ENCODE measurements at regions not wholly inside any gene's neighbourhood (a gene's known extent, or its start where the extent isn't known, plus 50 kb on each side); places are given as distances from the start of the nearest gene placed in this dataset.

DNA sequence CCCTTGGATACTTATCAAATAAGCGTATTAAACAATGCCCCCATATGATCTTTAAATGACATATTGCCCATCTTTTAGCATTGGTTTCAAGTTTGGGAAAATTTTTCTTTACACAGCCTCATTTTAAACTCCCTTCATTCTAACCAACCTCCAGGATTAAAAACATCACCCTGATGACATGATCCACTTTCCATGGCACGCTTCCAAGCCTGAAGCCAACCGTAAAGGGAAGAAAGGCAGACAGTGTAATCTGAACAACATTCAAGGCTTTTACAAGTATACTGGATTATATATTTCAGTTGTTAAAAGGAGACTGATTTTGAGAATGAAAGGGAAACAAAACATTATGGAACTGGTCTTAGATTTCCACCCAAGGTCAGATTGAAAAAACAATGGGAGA is 1721.9 kb downstream of the OLFM4 start:
- no peak overlapping the region for H3K4me3 ChIP-seq
- WGBS, 2 donors, result 49 to 55% methylated on average over 3 of the region's 3 CpGs
- no peaks in the 10 kb centered on the region for H3K27me3 ChIP-seq
- H3K27ac ChIP-seq, result no peak overlapping the region
- ATAC-seq (no peak), DNase-seq (peak in 1 of 4 donors; percentile 11)
- no peaks in the 10 kb centered on the region for H3K4me1 ChIP-seq
- H3K36me3 ChIP-seq (replicated peaks in 1 of 2; ENCODE audit: insufficient read depth in 1 of 2, low read depth in 2 of 2), result no peaks in the 10 kb centered on the region
- intact Hi-C loops (cut with DNase I), result no loop called here
- TF ChIP-seq, protein P1, sequence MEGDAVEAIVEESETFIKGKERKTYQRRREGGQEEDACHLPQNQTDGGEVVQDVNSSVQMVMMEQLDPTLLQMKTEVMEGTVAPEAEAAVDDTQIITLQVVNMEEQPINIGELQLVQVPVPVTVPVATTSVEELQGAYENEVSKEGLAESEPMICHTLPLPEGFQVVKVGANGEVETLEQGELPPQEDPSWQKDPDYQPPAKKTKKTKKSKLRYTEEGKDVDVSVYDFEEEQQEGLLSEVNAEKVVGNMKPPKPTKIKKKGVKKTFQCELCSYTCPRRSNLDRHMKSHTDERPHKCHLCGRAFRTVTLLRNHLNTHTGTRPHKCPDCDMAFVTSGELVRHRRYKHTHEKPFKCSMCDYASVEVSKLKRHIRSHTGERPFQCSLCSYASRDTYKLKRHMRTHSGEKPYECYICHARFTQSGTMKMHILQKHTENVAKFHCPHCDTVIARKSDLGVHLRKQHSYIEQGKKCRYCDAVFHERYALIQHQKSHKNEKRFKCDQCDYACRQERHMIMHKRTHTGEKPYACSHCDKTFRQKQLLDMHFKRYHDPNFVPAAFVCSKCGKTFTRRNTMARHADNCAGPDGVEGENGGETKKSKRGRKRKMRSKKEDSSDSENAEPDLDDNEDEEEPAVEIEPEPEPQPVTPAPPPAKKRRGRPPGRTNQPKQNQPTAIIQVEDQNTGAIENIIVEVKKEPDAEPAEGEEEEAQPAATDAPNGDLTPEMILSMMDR (IDR thresholded peaks at IDR 0.05), result no peak
- TF ChIP-seq POLR2A (IDR thresholded peaks at IDR 0.05), result no peak
- H3K9me3 ChIP-seq, result no peaks in the 10 kb centered on the region

DNA sequence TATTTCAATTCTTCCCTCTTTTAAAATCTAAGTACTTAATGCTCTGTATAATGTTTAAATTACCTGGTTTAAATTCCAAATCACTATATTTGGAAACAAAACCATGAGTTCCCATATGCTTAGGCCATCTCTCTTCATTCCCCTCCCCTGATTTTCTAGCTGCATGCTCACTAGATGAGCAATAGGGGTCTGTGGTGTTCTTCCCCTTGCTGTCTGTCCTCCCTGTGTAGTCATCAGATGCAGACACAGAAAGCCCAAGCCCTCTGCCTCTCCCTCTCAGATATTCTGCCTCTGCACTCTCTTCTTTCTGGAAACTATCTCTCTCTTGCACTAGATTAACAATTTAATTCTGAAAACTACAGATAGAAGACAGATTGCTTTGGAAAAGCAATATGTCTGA is 1730.2 kb downstream of the OLFM4 start:
- Histone ChIP-seq H3K4me3 (no peak overlapping the region), H3K27me3 (no peaks in the 10 kb centered on the region), H3K36me3 (replicated peaks in 1 of 2; ENCODE audit: insufficient read depth in 1 of 2, low read depth in 2 of 2) (no peaks in the 10 kb centered on the region), H3K4me1 (no peaks in the 10 kb centered on the region), H3K27ac (no peak overlapping the region), H3K9me3 (no peaks in the 10 kb centered on the region)
- DNase-seq, result no peak
- TF ChIP-seq POLR2A (IDR thresholded peaks at IDR 0.05), result no peak
- TF ChIP-seq, protein P1 (IDR thresholded peaks at IDR 0.05), result no peak
- no peak for ATAC-seq
- intact Hi-C loops (cut with DNase I), result no loop called here

DNA sequence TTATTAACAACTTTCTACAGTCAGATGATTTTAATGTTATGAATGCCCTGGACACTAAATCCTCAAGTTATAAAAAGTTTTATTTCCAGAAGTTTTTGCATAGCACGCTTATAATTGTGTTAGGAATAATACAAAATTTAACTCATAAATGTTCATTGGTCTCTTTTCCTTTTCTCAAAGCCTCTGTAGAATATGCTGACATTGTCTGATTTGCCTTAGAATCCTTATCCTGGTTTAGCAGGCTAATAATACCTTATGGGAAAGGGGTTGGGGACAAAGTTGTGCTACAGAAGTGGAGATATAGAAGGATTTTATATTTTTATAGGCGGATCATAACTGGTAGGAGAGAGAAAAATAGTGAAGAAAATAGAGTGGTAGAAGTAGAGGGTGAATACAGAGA is 1739.6 kb downstream of the OLFM4 start:
- H3K4me3 ChIP-seq, result no peak overlapping the region
- no peak for ATAC-seq
- intact Hi-C loops (cut with DNase I), result no loop called here
- H3K27me3 ChIP-seq, result no peaks in the 10 kb centered on the region
- no peaks in the 10 kb centered on the region for H3K36me3 ChIP-seq (replicated peaks in 1 of 2; ENCODE audit: insufficient read depth in 1 of 2, low read depth in 2 of 2)
- TF ChIP-seq, protein P1 (IDR thresholded peaks at IDR 0.05), result no peak
- no peak for TF ChIP-seq POLR2A (IDR thresholded peaks at IDR 0.05)
- DNase-seq, result no peak
- no peaks in the 10 kb centered on the region for H3K9me3 ChIP-seq
- WGBS, 2 donors, result 44 to 61% methylated on average over 2 of the region's 2 CpGs
- no peaks in the 10 kb centered on the region for H3K4me1 ChIP-seq
- H3K27ac ChIP-seq, result no peak overlapping the region

DNA sequence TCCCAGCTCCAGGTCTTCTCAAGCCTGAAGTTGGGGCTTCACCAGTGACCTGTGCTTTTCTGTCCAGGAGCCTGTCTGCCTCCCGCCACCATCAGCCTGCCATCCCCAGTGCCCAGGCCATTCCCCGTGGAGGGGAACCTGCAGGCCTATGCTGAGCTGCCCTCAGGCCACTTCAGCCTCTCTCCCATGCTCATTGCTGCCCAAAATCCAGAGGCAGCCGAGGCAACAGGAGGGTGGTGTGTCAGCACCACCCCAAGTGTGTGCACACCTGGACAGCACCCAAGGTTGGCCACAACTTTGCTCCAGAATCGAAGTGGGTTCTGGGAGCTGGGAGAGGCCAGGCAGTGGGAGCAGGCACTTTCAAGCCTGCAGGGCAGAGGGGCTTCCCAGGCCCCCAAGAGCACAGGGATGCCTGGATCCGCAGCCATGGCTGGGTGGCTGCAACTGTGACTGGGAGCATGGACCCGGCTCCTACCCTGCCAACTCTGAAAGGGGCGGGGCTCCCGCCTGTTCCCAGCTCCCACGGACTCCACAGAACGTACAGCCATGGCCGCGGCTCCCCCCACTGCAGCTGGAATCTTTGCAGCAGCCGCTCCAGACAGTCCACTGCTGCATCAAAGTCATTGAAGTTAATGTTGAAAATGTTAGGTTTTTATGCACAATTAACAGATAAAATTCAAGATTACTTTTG is 1747.0 kb downstream of the OLFM4 start:
- WGBS, 2 donors, result 70 to 77% methylated on average over 13 of the region's 13 CpGs
- no peaks in the 10 kb centered on the region for H3K36me3 ChIP-seq (replicated peaks in 1 of 2; ENCODE audit: insufficient read depth in 1 of 2, low read depth in 2 of 2)
- ATAC-seq, result no peak
- intact Hi-C loops (cut with DNase I), result no loop called here
- TF ChIP-seq, protein P1 (IDR thresholded peaks at IDR 0.05), result no peak
- H3K27me3 ChIP-seq, result no peaks in the 10 kb centered on the region
- H3K4me1 ChIP-seq, result no peaks in the 10 kb centered on the region
- no peak overlapping the region for H3K4me3 ChIP-seq
- H3K9me3 ChIP-seq, result no peaks in the 10 kb centered on the region
- no peak overlapping the region for H3K27ac ChIP-seq
- DNase-seq, result no peak

DNA sequence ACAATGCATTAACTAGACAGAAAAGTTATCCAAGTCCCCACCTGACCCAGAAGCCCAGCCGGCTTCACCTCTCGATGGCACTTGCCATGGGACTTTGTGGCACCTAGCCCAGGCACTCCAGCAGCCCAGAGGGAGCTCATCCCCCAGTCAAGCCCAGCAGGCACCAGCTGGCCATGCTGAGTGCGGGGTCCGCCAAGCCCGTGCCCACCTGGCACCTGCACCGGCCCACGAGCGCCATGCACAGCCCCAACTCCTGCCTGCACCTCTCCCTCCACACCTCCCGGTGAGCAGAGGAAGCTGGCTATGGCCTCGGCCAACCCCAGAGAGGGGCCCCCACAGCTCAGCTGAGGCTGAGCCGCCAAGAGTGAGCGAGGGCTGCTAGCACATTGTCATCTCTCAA is 1759.1 kb downstream of the OLFM4 start:
- Histone ChIP-seq H3K4me1 (no peaks in the 10 kb centered on the region), H3K27me3 (no peaks in the 10 kb centered on the region), H3K36me3 (replicated peaks in 1 of 2; ENCODE audit: insufficient read depth in 1 of 2, low read depth in 2 of 2) (no peaks in the 10 kb centered on the region), H3K4me3 (no peak overlapping the region), H3K9me3 (no peaks in the 10 kb centered on the region), H3K27ac (no peak overlapping the region)
- intact Hi-C loops (cut with DNase I), result no loop called here
- no peak for ATAC-seq
- 75 to 85% methylated on average over 7 to 12 of the region's 12 CpGs for WGBS, 2 donors
- TF ChIP-seq POLR2A (IDR thresholded peaks at IDR 0.05), result no peak
- TF ChIP-seq, protein P1 (IDR thresholded peaks at IDR 0.05), result no peak
- no peak for DNase-seq
